Iris pigment epithelial cell (primary cell): ENCODE measurements at regions not wholly inside any gene's neighbourhood (a gene's known extent, or its start where the extent isn't known, plus 50 kb on each side); places are given as distances from the start of the nearest gene placed in this dataset.

Experiments used
- DNase-seq: peaks from one replicate; pipeline ENCODE4 v3.0.0-alpha.2; 2011; ENCODE audit warnings: low read depth

DNA sequence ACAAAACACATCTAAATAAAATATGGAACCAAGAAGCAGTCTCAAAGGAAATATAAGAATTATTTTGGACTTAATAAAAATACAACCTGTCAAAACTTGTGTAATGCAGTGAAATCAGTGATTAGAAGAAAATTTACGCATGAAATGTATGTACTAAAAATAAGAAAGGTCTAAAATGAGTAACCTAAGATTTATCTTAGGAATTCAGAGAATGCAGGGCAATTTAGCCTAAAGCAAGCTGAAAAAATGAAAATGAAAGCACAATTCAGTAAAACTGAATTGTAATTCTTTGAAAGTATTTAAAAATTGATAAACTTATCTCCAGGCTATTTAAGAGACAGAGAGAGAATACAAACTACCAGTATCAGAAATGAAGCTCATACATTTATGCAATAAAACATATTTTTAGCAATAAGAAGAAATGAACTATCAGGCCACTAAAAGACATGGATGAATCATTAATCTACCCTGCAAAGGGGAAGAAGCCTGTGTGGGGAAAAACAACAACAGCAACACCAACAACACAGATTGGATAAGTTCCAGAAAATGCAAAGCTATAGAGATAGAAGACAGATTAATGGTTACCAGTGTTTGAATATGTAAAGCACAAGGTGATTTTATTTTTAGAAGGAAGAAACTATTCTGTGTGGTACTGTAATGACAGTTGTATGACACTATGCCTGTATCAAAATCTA is 442.0 kb upstream of the ADGRL3 start:
- DNase-seq = peak; percentile 49

- no peak for DNase-seq
Measured at GRCh38 chr4:60759518-60760245, 440.4 kb upstream of the ADGRL3 start.

DNA sequence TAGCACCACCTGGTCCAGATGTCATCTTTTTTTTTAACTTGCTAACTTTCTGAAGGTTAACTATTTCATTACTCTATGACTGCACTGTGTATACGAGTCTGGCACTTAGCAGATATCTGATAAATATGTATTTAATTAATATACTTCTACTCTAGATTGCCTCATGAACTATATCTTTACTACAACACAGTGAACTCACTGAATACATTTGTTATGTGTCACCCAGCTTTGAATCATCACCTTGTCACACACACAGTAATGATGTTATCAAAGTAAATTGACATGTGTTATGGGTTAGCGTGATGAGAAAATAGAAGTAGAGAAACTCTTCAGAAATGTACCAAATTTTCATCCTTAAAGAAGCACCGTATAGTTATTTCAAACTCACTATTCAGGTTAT is 419.3 kb upstream of the ADGRL3 start:
- DNase-seq = peak; percentile 12

DNA sequence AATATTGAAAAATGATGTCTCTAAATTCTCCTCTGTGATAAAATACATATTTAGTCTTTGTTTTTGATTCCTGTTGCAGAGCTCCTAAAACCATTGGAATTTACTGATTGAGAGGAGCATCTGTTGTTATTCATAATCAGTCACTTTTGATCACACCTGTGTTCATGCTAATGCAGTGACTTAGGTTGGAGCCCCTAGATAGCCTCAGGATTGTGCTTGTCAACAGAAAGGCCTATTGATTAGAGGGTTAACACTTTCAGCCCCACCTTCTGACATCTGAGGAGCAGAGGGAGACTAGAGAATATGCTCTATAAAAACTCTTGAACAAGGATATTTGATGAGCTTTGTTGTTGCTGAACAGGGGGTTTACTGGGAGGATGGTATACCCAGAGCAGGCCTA is 409.5 kb upstream of the ADGRL3 start:
- DNase-seq = no peak

GRCh38 chr4:60794372-60794771 is 405.8 kb upstream of the ADGRL3 start:
- DNase-seq = no peak

DNA sequence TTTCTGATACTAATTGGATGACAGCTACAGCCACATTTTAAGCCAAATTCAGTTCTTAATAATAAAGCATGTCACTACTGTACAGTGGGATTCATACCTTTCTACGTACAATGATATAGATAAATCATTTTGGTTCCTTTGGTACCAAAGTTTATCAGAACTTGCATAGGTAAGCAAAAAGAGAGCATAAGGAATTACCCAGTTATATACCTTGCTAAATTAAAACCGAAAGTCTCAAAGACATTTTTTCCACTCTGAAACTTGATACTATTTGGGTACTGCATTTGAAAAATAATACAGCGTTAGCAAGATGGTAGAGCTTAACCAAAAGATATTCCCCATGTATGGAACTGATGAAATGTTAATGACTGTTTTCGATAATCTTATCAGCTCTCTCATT is 400.9 kb upstream of the ADGRL3 start:
- DNase-seq = no peak

DNA sequence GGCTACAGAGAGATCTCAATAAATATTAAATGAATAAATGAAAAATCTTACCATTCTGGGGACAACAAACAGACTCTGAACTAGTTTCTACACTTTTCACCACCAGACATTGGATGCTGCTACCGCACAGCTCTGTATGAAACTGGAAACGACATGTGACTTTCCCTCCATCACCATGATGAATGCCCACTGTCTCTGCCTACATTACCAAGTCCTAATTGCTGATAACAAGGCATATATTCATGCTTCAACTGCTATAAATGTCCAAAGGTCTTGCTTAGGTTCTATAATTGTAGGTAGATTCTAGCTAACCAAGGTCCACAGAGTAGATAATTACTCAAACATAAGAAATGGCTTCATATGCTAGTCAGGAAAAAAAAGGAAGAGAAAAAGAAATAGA is 399.4 kb upstream of the ADGRL3 start:
- DNase-seq = no peak

DNA sequence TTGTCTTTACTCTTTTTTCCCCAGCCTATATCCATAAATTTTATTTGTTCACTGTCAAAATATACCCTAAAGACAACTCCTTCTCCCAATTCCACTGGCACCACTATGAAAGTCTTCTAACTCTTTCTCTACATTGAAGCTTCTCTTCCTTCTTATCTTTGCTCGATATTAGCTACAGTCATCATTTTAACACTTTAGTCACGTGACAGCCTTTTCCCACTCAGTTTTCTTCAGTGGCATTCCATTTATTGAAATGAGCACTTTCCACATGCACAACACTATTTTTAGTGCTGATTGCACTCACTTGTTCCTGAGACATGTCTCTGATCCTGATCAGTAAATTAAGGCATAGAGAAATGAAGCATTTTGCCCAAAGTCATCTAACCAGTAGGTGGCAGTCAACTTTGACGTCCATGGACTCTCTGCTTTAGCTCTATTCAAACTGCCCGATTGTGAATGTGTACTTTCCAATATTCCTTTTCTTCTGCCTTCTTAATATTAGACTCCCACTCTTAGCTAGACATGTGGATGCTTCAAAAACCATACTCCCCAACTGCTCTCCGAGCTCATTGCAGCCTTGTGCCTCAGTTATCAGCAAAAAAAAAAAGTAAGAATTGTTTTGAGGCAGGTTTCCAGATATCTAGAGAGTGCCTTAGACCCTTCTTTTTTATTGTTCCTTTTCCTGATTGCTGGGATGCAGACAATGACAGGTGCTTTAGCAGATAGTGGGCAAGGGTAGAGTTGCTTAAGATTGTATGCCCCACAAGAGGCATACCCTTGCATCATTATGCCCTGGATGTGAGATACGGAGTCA is 394.4 kb upstream of the ADGRL3 start:
- DNase-seq = peak; percentile 44

GRCh38 chr4:60808726-60809485 is 391.2 kb upstream of the ADGRL3 start:
- no peak for DNase-seq

DNA sequence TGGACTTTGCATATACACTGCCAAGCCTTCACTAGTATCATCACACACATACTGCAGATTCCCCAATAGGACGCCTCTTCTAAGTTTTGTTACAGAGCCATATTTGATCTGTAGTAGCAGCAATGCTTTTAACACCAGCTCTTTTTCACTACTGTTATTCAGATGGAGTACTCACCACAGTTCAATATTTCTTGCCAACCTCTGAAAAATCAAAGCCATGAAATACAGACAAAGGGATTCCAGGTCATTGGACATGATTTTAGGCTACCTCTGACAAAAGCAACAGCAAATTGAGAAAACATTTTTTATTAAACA is 390.7 kb upstream of the ADGRL3 start:
- DNase-seq = no peak

DNA sequence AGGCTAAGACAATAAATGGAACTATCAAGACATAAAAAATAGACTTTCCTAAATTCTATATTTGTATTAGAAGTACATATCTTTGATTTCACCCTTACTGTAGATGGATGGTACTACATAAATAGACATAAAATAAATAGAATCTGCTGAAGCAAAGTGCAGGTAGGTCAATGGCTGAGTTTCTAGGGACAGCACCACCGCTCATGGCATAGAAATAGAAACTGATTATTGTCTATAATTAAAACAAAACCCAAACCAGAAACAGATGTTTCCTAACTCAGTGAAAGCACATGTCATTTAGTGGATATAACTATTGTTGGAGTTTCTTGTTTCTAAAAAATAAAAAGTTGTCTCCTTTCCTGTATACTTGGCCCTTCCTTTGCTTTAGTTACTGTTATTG is 387.3 kb upstream of the ADGRL3 start:
- DNase-seq = no peak

DNA sequence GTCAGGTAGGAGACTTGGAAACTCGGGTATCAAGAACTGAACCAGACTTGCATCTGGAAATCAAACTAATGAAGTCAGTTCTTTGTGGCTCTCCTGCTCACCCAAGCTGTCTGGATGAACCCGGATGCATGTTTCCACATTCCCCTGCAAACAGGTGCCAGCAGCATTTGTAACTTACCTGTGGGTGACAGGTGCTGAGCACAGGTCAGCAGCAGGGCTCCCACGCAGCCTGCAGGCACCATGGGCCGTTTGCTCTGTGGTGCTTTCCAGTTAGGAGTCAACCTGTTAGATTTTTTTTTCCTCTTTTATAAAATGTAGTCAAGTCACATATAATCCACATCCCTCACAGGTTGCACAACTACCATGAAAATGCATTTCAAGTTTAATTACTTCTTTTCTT is 385.6 kb upstream of the ADGRL3 start:
- DNase-seq = no peak

GRCh38 chr4:60817609-60818008 is 382.5 kb upstream of the ADGRL3 start:
- no peak for DNase-seq

- no peak for DNase-seq
Measured at GRCh38 chr4:60822986-60823385, 377.1 kb upstream of the ADGRL3 start.

DNA sequence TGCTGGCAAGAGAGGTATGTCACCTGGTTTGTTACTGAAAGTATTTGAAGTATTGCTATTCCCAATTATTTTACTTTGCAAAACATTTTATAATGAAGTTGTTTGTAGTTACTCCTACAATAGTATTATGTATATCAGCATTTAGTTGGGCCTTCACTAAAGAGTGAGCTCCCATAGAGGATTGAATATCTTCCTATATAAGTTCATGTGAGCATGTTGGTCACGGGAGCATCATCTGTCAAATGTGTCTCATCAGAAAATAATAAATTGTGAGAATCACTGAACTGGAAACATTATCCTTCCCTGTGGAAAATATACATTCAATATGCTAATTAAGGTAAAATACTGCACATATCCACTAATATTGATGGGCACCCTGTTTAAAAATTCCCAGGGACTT is 360.1 kb upstream of the ADGRL3 start:
- no peak for DNase-seq

DNA sequence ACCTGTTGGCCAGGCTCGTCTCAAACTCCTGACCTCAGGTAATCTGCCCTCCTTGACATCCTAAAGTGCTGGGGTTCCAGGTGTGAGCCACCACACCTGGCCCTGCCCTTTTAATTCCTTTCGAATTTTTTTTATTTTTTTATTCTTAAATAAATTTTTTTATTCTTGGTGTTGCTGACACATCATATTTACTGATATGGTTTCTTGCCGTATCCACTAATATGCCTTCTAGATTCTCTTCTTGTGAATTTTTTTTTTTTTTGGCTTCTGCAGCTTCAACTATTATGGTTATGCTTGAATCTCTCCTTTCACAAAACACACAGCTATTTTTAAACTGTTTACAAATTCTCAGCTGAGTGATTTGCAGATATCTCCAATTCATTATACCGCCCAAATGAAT is 353.4 kb upstream of the ADGRL3 start:
- no peak for DNase-seq

GRCh38 chr4:60847614-60848013 is 352.5 kb upstream of the ADGRL3 start:
- DNase-seq = no peak

DNA sequence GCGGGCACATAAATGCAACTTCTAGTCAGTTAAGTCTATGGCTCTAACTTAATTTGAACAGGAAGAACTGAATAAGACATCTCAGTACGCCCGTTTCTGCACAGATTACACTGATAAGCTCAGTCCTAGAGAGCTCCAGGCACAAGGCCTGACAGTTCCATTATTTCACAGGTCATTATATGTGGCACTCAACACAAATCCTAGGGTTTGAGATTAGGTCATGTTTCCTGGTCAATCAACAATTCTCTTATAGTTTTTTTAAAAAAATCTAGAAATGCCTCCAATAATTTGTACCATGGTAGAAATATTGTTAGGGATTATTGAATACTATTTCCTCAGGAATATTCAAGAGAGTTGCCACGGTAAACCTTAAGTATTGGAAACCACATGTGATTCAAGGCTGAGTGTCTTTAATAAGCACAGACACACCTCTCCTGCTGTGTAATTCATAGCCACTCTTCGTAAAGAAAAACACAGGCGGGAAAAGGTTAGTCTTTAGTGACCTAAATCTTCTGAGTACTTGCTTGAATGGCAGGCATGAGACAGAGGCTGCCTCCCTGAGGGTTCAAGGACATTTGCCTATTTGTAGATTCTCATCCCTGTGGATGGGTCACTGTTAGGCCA is 342.9 kb upstream of the ADGRL3 start:
- DNase-seq = no peak

DNA sequence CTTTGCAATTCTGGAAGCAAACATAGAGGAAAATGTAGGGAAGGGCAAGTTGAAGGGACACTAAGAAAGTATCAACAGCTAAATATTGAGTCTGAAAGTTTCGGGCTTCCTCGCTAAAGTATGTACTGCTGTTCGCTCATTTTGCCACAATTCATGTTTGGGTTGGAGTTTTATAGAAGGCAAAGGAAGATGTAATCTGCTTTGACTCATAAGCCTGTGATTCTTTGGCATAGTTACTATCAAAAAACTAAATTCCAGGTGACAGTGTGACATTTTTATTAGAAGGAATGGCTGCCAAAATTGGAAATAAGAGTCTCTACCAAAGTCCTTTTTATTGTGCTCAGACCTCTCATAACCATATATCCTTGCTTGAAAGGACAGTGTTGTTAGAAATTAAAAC is 336.7 kb upstream of the ADGRL3 start:
- DNase-seq = no peak

- DNase-seq = peak; percentile 0
Measured at GRCh38 chr4:60865273-60865672, 334.9 kb upstream of the ADGRL3 start.

DNA sequence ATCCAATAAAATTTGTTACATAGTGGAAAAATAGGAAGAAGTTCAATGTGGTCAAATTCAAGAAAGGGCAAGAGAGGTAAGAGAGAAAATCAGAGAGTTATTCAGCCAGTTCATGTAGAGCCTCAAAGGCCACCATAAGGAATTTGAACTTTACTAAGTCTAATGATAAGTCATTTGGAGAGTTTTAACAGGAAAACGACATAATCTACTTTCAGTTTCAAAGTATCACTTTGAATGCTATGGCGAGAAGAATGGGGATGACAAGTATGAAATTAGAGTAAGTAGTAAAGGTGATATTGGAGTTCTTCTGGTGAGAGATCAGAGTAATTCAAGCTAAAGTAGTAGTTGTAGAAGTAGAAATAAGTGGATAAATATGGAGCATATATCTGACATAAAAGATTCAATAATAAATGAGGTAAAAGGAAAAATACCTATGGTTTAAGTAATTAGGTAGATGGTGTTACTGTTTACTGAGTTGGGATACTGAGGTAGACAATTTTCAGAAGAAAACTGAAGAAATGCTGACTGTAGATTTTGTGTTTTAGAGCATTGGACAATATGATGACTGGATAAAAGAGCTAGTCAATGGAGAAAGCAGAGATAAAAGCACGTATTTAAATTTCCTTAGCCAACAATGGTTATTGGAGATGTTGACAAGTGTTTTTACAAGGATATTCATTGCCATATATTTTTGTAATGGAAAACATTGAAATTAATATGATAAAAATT is 331.7 kb upstream of the ADGRL3 start:
- DNase-seq = no peak
